IMR-90 (cell line): ENCODE measurements at regions not wholly inside any gene's neighbourhood (a gene's known extent, or its start where the extent isn't known, plus 50 kb on each side); places are given as distances from the start of the nearest gene placed in this dataset.

Experiments
- ATAC-seq: fragments of 200-7000 bp; cut with Tn5 transposase; 2 replicates; pipeline ENCODE4 v1.9.1; 2020; ENCODE audit warnings: low read depth, mild to moderate bottlenecking, moderate library complexity
- BruUV-seq: library from RNA; stranded (reverse); fragments of 400-500 nt; replicated peaks from 2 replicates; lab custom pipeline; 2021; lab: Mats Ljungman, UMichigan
- CTCF ChIA-PET: fragments of 300-600 bp; formaldehyde crosslinking; extraction: SDS; loops from one replicate; lab custom pipeline; 2021; ENCODE audit warnings: antibody characterized with exemption; lab: Yijun Ruan, JAX
- POLR2A ChIA-PET: fragments of 300-600 bp; sonication (Branson Sonifier 250); formaldehyde crosslinking; loops from one replicate; lab custom pipeline; 2022; ENCODE audit warnings: antibody characterized with exemption; ENCODE audit not compliant: unreplicated experiment; lab: Charles Lee
- DNase-seq: peaks from one replicate; pipeline ENCODE4 v3.0.0; 2013
- H2AFZ ChIP-seq: replicated peaks from 2 replicates; pipeline ENCODE3; 2013; ENCODE audit warnings: low read length, mild to moderate bottlenecking; ENCODE audit not compliant: poor library complexity
- H2AK5ac ChIP-seq: 2 replicates; pipeline ENCODE4 v1.6.1; 2013; ENCODE audit warnings: low read depth, low read length, inconsistent platforms
- H2AK9ac ChIP-seq: replicated peaks from 2 replicates; pipeline ENCODE3; 2013; ENCODE audit warnings: mild to moderate bottlenecking, low read depth, low read length, moderate library complexity; ENCODE audit not compliant: poor library complexity
- H2BK120ac ChIP-seq: 2 replicates; pipeline ENCODE4 v1.6.1; 2013; ENCODE audit warnings: low read depth, low read length, inconsistent platforms
- H2BK15ac ChIP-seq: 3 replicates; pipeline ENCODE4 v1.6.1; 2013; ENCODE audit warnings: low read depth, low read length, inconsistent platforms
- H2BK20ac ChIP-seq: 2 replicates; pipeline ENCODE4 v1.6.1; 2013; ENCODE audit warnings: low read depth, mild to moderate bottlenecking, inconsistent platforms, low read length, moderate library complexity
- H2BK5ac ChIP-seq: 2 replicates; pipeline ENCODE4 v1.6.1; 2013; ENCODE audit warnings: mild to moderate bottlenecking, low read depth, low read length, inconsistent platforms; ENCODE audit not compliant: poor library complexity, severe bottlenecking
- H3K14ac ChIP-seq: replicated peaks from 2 replicates; pipeline ENCODE4 v1.6.1; 2013; ENCODE audit warnings: low read depth, low read length, inconsistent platforms
- H3K18ac ChIP-seq: 2 replicates; pipeline ENCODE4 v1.6.1; 2013; ENCODE audit warnings: low read depth, low read length, control low read depth
- H3K23ac ChIP-seq: 2 replicates; pipeline ENCODE4 v1.6.1; 2013; ENCODE audit warnings: low read depth, low read length, inconsistent platforms
- H3K27ac ChIP-seq: 2 replicates; pipeline ENCODE4 v1.5.1; 2013; ENCODE audit warnings: mild to moderate bottlenecking, control low read depth, low read length; ENCODE audit not compliant: insufficient read depth
- H3K27me3 ChIP-seq: 2 replicates; pipeline ENCODE4 v1.6.1; 2013; ENCODE audit warnings: low read length; ENCODE audit not compliant: control insufficient read depth, insufficient read depth
- H3K36me3 ChIP-seq: 2 replicates; pipeline ENCODE4 v1.6.1; 2013; ENCODE audit warnings: low read length, mixed read lengths; ENCODE audit not compliant: control insufficient read depth, insufficient read depth
- H3K4ac ChIP-seq: 2 replicates; pipeline ENCODE4 v1.6.1; 2013; ENCODE audit warnings: low read depth, low read length, inconsistent platforms
- H3K4me1 ChIP-seq: 2 replicates; pipeline ENCODE4 v1.6.1; 2013; ENCODE audit warnings: low read length, mixed read lengths; ENCODE audit not compliant: control insufficient read depth, insufficient read depth
- H3K4me2 ChIP-seq: 2 replicates; pipeline ENCODE4 v1.6.1; 2013; ENCODE audit warnings: low read depth, mild to moderate bottlenecking, control low read depth, low read length, moderate library complexity
- H3K4me3 ChIP-seq: 2 replicates; pipeline ENCODE4 v1.5.1; 2013; ENCODE audit warnings: low read depth, mild to moderate bottlenecking, control low read depth, low read length, moderate library complexity; ENCODE audit not compliant: insufficient read depth
- H3K56ac ChIP-seq: 2 replicates; pipeline ENCODE4 v1.6.1; 2013; ENCODE audit warnings: low read length, inconsistent platforms; ENCODE audit not compliant: insufficient read depth; ENCODE audit errors: extremely low read depth
- H3K79me1 ChIP-seq, 2 experiments: 2 replicates each; pipeline ENCODE4 v1.6.1; 2013; ENCODE audit warnings: low read length in 2 of 2, inconsistent platforms in 1 of 2, low read depth in 1 of 2
- H3K9ac ChIP-seq: 2 replicates; pipeline ENCODE4 v1.6.1; 2013; ENCODE audit warnings: low read depth, low read length, control low read depth
- H3K9me1 ChIP-seq: 2 replicates; pipeline ENCODE4 v1.6.1; 2013; ENCODE audit warnings: low read length, inconsistent platforms; ENCODE audit not compliant: insufficient read depth
- H3K9me3 ChIP-seq: 2 replicates; pipeline ENCODE4 v1.6.1; 2013; ENCODE audit warnings: low read length; ENCODE audit not compliant: control insufficient read depth, insufficient read depth
- H4K20me1 ChIP-seq: 2 replicates; pipeline ENCODE4 v1.6.1; 2013; ENCODE audit warnings: low read length, inconsistent platforms; ENCODE audit not compliant: insufficient read depth
- H4K5ac ChIP-seq: 2 replicates; pipeline ENCODE4 v1.6.1; 2013; ENCODE audit warnings: mild to moderate bottlenecking, low read depth, low read length, control low read depth
- H4K8ac ChIP-seq, 2 experiments: 2 replicates each; pipeline ENCODE4 v1.6.1; 2013; ENCODE audit warnings: low read depth in 2 of 2, low read length in 2 of 2, control low read depth in 1 of 2, inconsistent platforms in 1 of 2
- H4K91ac ChIP-seq: 2 replicates; pipeline ENCODE4 v1.6.1; 2013; ENCODE audit warnings: low read depth, low read length, inconsistent platforms; ENCODE audit not compliant: insufficient read depth
- BHLHE40 ChIP-seq: fragments of 150-350 bp; IDR thresholded peaks from 2 replicates; pipeline ENCODE4 v1.6.1; 2016; ENCODE audit warnings: mild to moderate bottlenecking, low read depth, low read length
- CEBPB ChIP-seq: IDR thresholded peaks from 2 replicates; pipeline ENCODE4 v1.6.1; 2012; ENCODE audit warnings: low read depth, low read length, improper control_type of control experiment
- CHD1 ChIP-seq: IDR thresholded peaks from 2 replicates; pipeline ENCODE4 v1.6.1; 2012; ENCODE audit warnings: low read depth, low read length, improper control_type of control experiment
- FOS ChIP-seq: fragments of 150-350 bp; IDR thresholded peaks from 2 replicates; pipeline ENCODE4 v1.6.1; 2016; ENCODE audit warnings: low read depth, low read length
- MAFK ChIP-seq: IDR thresholded peaks from 2 replicates; pipeline ENCODE4 v1.6.1; 2012; ENCODE audit warnings: low read depth, low read length, improper control_type of control experiment
- MAZ ChIP-seq: IDR thresholded peaks from 2 replicates; pipeline ENCODE4 v1.6.1; 2012; ENCODE audit warnings: low read depth, mild to moderate bottlenecking, low read length, improper control_type of control experiment, moderate library complexity, borderline replicate concordance
- MXI1 ChIP-seq: IDR thresholded peaks from 2 replicates; pipeline ENCODE4 v1.6.1; 2012; ENCODE audit warnings: low read depth, mild to moderate bottlenecking, low read length, moderate library complexity, borderline replicate concordance
- NFE2L2 ChIP-seq: fragments of 150-350 bp; IDR thresholded peaks from 2 replicates; pipeline ENCODE4 v1.6.1; 2016; ENCODE audit warnings: low read depth, mild to moderate bottlenecking, low read length
- POLR2A ChIP-seq: IDR thresholded peaks from 2 replicates; pipeline ENCODE4 v1.6.1; 2012; ENCODE audit warnings: mild to moderate bottlenecking, low read depth, low read length
- RAD21 ChIP-seq: IDR thresholded peaks from 2 replicates; pipeline ENCODE4 v1.6.1; 2012; ENCODE audit warnings: low read length, improper control_type of control experiment
- RCOR1 ChIP-seq: IDR thresholded peaks from 2 replicates; pipeline ENCODE4 v1.6.1; 2012; ENCODE audit warnings: mild to moderate bottlenecking, low read length, improper control_type of control experiment; ENCODE audit not compliant: insufficient replicate concordance
- RFX5 ChIP-seq: IDR thresholded peaks from 2 replicates; pipeline ENCODE4 v1.8.0; 2012; ENCODE audit warnings: low read depth, mild to moderate bottlenecking, low read length, moderate library complexity
- SMC3 ChIP-seq: fragments of 150-350 bp; IDR thresholded peaks from 2 replicates; pipeline ENCODE4 v1.6.1; 2016; ENCODE audit warnings: low read depth, mild to moderate bottlenecking, antibody characterized with exemption, low read length, moderate library complexity
- WGBS, 2 experiments: methylation state at CpG; one replicate each; pipeline versions ENCODE4 v1.1.5 to v1.1.7; 2013; ENCODE audit warnings: missing lambda C conversion rate in 2 of 2; ENCODE audit not compliant: insufficient read length in 1 of 2; ENCODE audit errors: extremely low coverage in 2 of 2; 5-methylcytosine and 5-hydroxymethylcytosine counted together
- dilution Hi-C: fragments of 300-500 bp; cut with HindIII; formaldehyde crosslinking; loops from one replicate; pipeline ENCODE4 v1.14.3; 2018; ENCODE audit warnings: low sequenced_read_pairs; ENCODE audit not compliant: unreplicated experiment
- in situ Hi-C: fragments of 300-500 bp; cut with MboI; formaldehyde crosslinking; loops from 3 replicates; pipeline ENCODE4 v1.14.3; 2019; ENCODE audit warnings: low sequenced_read_pairs, inconsistent platforms, mixed read lengths
- intact Hi-C: fragments of 100-400 bp; cut with micrococcal nuclease; formaldehyde crosslinking; loops from 2 replicates; pipeline ENCODE4 v1.10.0; 2022
- TF ChIP-seq, protein P1 (sequence below): fragments of 150-350 bp; IDR thresholded peaks from 2 replicates; pipeline ENCODE4 v1.6.1; 2017; ENCODE audit warnings: mild to moderate bottlenecking, antibody characterized with exemption, low read length, low read depth
- TF ChIP-seq, protein P2 (sequence below): conservative IDR thresholded peaks from 2 replicates; pipeline ENCODE4 v1.5.1; 2012; ENCODE audit warnings: mild to moderate bottlenecking, low read depth, low read length, improper control_type of control experiment
- TF ChIP-seq, protein P3 (sequence below): fragments of 150-350 bp; IDR thresholded peaks from 2 replicates; pipeline ENCODE4 v1.6.1; 2016; ENCODE audit warnings: low read depth, mild to moderate bottlenecking, low read length, moderate library complexity, borderline replicate concordance

DNA sequence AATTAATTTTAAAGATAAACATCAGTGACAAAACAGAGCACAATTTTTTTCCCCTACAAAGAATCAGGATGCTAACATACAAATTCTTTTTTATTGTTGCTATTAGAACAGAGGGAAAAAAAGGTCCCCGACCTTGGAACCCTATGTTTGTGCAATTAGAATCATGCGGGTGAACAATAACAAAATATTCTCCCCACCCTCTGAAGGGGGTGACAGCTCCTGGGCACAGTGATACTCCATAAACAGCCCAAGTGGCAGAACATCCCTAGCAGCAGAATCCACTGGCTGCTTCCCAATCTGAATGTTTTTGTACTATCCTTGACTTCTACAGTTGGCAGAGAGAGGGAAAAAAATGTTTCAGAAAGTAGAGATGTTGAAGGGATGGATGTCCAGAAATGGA lies 87.7 kb upstream of the TLL1 start:
- no peak for DNase-seq
- Histone ChIP-seq H2AK5ac (no peak overlapping the region), H3K18ac (no peak overlapping the region), H3K36me3 (no peaks in the 10 kb centered on the region), H3K9ac (no peak overlapping the region), H3K27me3 (no peaks in the 10 kb centered on the region), H2AK9ac (no peak overlapping the region), H3K4me1 (no peaks in the 10 kb centered on the region), H4K20me1 (no peaks in the 10 kb centered on the region), H4K91ac (no peak overlapping the region), H2AFZ (no peak overlapping the region), H4K5ac (no peak overlapping the region), H3K27ac (no peak overlapping the region), H3K79me1 (no peaks in the 10 kb centered on the region), H2BK15ac (no peak overlapping the region), H2BK120ac (no peak overlapping the region), H3K9me1 (no peaks in the 10 kb centered on the region), H3K23ac (no peak overlapping the region), H4K8ac (no peak overlapping the region), H3K4me2 (no peak overlapping the region), H3K9me3 (peaks cover 5% of the 10 kb centered on the region; the same call in 1 of the 2 replicates), H2BK5ac (no peak overlapping the region), H3K14ac (no peak overlapping the region), H2BK20ac (no peak overlapping the region), H3K56ac (no peak overlapping the region), H3K4me3 (no peak overlapping the region), H3K4ac (no peak overlapping the region)
- no peak for ATAC-seq
- ChIA-PET POLR2A (no interaction called here), CTCF (interaction anchor here (0.5 kb wide), 1 partner anchor 23 kb away, joined by 3 read pairs; no protein-coding TSS in a partner anchor)
- intact Hi-C loops (no loop called here), in situ Hi-C loops (no loop called here), dilution Hi-C loops (no loop called here)
- no peak for TF ChIP-seq NFE2L2
- TF ChIP-seq SMC3, result no peak
- TF ChIP-seq, protein P1, sequence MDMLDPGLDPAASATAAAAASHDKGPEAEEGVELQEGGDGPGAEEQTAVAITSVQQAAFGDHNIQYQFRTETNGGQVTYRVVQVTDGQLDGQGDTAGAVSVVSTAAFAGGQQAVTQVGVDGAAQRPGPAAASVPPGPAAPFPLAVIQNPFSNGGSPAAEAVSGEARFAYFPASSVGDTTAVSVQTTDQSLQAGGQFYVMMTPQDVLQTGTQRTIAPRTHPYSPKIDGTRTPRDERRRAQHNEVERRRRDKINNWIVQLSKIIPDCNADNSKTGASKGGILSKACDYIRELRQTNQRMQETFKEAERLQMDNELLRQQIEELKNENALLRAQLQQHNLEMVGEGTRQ, result no peak
- no peak for TF ChIP-seq RFX5
- TF ChIP-seq, protein P2, sequence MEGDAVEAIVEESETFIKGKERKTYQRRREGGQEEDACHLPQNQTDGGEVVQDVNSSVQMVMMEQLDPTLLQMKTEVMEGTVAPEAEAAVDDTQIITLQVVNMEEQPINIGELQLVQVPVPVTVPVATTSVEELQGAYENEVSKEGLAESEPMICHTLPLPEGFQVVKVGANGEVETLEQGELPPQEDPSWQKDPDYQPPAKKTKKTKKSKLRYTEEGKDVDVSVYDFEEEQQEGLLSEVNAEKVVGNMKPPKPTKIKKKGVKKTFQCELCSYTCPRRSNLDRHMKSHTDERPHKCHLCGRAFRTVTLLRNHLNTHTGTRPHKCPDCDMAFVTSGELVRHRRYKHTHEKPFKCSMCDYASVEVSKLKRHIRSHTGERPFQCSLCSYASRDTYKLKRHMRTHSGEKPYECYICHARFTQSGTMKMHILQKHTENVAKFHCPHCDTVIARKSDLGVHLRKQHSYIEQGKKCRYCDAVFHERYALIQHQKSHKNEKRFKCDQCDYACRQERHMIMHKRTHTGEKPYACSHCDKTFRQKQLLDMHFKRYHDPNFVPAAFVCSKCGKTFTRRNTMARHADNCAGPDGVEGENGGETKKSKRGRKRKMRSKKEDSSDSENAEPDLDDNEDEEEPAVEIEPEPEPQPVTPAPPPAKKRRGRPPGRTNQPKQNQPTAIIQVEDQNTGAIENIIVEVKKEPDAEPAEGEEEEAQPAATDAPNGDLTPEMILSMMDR, result no peak
- no peak for TF ChIP-seq POLR2A
- no peak for TF ChIP-seq FOS
- no peak for TF ChIP-seq MAZ
- no peak for TF ChIP-seq CHD1
- TF ChIP-seq MAFK, result no peak
- TF ChIP-seq CEBPB, result no peak
- no peak for TF ChIP-seq MXI1
- TF ChIP-seq RCOR1, result no peak
- TF ChIP-seq, protein P3, sequence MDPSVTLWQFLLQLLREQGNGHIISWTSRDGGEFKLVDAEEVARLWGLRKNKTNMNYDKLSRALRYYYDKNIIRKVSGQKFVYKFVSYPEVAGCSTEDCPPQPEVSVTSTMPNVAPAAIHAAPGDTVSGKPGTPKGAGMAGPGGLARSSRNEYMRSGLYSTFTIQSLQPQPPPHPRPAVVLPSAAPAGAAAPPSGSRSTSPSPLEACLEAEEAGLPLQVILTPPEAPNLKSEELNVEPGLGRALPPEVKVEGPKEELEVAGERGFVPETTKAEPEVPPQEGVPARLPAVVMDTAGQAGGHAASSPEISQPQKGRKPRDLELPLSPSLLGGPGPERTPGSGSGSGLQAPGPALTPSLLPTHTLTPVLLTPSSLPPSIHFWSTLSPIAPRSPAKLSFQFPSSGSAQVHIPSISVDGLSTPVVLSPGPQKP, result no peak
- no peak for TF ChIP-seq RAD21
- no peak for TF ChIP-seq BHLHE40
- no TSS peak for BruUV-seq
- WGBS, 2 experiments, result no CpG with 5 or more reads among the region's 2 CpGs
